Activated CD4-positive, alpha-beta T cell treated with anti-CD3 and anti-CD28 coated beads, Interleukin-10, Interleukin-2, amounts not matched to agents 100 ng/mL and 50 ng/mL, durations not matched to agents 16 hours and 8 hours (primary cell): ENCODE measurements at regions not wholly inside any gene's neighbourhood (a gene's known extent, or its start where the extent isn't known, plus 50 kb on each side); places are given as distances from the start of the nearest gene placed in this dataset.

Source experiments
- DNase-seq: peaks from one replicate; pipeline ENCODE4 v3.0.0-alpha.2; 2020

GRCh38 chr5:111574311-111574710, 62.0 kb upstream of the STARD4 start:
- no peak for DNase-seq

DNA sequence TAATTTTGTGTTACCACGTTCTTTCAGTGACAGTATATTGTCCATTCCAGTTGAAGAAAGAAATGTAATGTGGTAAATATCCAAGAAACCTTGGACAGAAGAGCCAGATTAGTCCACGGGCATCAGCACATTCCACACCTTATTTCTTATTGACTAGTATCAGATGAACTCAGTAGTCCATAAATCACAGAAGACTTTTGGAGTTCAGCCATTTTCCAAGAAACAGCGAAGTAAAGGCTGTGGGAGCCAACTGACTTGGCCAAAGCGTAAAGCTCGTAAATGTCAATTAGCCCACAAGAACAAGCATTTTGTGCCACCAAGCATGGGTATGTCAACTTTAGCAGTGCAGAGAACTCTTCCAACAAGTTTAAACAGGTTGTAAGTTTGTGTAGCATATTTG, 60.2 kb upstream of the STARD4 start:
- DNase-seq, result no peak

GRCh38 chr5:111563031-111563822, 50.9 kb upstream of the STARD4 start:
- no peak for DNase-seq

DNA sequence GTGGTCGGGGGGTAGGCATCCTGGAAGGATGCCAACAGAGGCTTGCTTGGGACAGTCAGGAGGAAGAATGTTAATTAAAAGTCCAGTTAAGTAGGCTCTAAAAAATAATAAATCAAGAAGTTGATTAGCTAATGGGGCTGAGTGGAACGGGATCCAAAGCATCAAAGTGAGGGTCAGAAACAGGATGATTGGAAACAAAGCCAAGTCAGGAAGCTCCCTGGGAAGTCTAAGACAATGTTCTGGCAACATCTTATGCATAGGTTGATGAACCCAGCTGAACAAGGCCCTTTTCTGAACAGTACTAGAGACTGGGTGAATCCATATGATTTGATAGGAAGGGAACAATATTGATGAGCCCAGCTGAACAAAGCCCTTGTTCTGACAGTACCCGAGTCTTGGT, 50.2 kb upstream of the STARD4 start:
- DNase-seq, result no peak
